ENCODE measurements at regions not wholly inside any gene's neighbourhood (a gene's known extent, or its start where the extent isn't known, plus 50 kb on each side); places are given as distances from the start of the nearest gene placed in this dataset.
"Not testable (repeated sequence)": the region's sequence is repeated elsewhere in the genome, so short reads cannot be mapped to it uniquely, and the experiment has no call there.

DNA sequence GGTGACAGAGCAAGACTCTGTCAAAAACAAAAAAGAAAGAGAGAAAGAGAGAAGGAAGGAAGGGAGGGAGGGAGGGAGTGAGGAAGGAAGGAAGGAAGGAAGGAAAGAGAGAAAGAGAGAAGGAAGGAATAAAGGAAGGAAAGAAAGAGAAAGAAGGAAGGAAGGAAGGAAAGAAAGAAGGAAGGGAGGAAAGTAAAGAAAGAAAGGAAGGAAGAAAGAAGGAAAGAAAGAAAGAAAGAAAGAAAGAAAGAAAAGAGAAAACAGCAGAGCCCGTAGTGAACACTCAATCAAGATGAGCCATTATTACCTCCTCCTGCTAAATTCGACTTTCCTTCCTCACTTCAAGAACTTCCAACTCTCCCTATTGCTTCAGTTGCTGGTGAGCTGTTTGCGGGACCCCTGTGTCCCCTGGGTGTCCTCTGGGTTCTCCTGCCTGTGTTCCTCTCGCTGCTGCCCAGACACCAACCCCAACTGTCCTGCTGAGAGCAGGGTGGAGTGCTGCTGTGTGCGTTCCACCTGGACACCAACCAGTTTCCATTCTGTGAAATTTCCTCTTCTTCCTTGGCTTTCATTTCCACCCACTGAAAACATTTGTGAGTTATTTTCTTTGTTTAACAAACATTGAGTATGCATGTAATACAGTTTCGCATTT lies 266.4 kb downstream of the FAM43A start:
- H3K9ac ChIP-seq (ENCODE audit: low read depth, low read length): no peak overlapping the region
- no peaks in the 10 kb centered on the region for H3K27me3 ChIP-seq (ENCODE audit: control insufficient read depth, insufficient read depth, low read length)
- no peaks in the 10 kb centered on the region; the same call in 1 of the 2 replicates for H3K4me1 ChIP-seq (ENCODE audit: control insufficient read depth, insufficient read depth, low read length)
- H3K4me3 ChIP-seq (ENCODE audit: low read depth, low read length): no peak overlapping the region
- no peaks in the 10 kb centered on the region for H3K9me3 ChIP-seq (ENCODE audit: control insufficient read depth, insufficient read depth, low read length)
- H3K36me3 ChIP-seq (ENCODE audit: control insufficient read depth, insufficient read depth, low read length): no peaks in the 10 kb centered on the region
- H3K27ac ChIP-seq (ENCODE audit: low read depth, low read length): no peak overlapping the region

DNA sequence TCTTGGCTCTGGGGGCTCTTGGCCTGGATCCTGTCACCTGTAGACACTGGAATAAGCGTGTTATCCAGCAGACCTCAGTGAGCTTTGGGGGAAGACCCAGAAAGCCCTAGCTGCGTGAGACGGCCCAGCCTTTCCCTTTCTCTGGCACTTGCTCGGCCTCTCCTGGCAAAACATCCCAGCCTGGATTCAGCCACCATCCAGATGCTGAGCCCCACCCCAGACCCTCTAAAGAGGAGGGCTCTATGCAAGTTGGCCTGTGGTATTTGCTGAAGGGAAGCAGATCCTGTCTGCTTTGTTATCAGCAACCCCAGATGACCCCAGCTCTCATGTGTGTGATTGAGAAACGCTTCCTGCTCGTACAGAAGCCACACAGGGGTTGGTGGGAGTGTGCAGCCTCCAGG lies 267.2 kb downstream of the FAM43A start:
- H3K4me3 ChIP-seq (ENCODE audit: low read depth, low read length): no peak overlapping the region
- no peaks in the 10 kb centered on the region; the same call in 1 of the 2 replicates for H3K4me1 ChIP-seq (ENCODE audit: control insufficient read depth, insufficient read depth, low read length)
- no peaks in the 10 kb centered on the region for H3K9me3 ChIP-seq (ENCODE audit: control insufficient read depth, insufficient read depth, low read length)
- no peak overlapping the region for H3K9ac ChIP-seq (ENCODE audit: low read depth, low read length)
- no peaks in the 10 kb centered on the region for H3K27me3 ChIP-seq (ENCODE audit: control insufficient read depth, insufficient read depth, low read length)
- H3K36me3 ChIP-seq (ENCODE audit: control insufficient read depth, insufficient read depth, low read length): no peaks in the 10 kb centered on the region
- H3K27ac ChIP-seq (ENCODE audit: low read depth, low read length): no peak overlapping the region

DNA sequence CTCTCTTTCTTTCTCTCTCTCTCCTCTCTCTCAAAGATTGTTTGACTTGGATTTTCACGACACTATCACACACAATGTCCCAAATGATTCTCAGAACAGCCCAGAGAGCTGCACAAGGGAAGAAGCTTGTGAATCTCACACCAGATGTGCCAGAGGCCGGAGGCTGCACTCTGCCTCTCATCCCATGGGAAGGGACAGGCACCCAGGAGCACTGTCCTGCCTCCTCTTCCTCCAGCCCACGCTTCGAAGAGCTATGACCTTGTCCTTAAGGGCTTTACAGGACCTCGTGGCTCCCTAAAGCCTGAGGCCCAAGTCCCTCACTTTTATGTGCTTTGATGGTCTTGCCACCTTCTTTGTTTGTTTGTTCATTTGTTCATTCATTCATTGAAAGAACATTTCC lies 267.6 kb downstream of the FAM43A start:
- Histone ChIP-seq H3K27me3 (ENCODE audit: control insufficient read depth, insufficient read depth, low read length) (no peaks in the 10 kb centered on the region), H3K36me3 (ENCODE audit: control insufficient read depth, insufficient read depth, low read length) (no peaks in the 10 kb centered on the region), H3K4me1 (ENCODE audit: control insufficient read depth, insufficient read depth, low read length) (no peaks in the 10 kb centered on the region; the same call in 1 of the 2 replicates), H3K27ac (ENCODE audit: low read depth, low read length) (no peak overlapping the region), H3K4me3 (ENCODE audit: low read depth, low read length) (no peak overlapping the region), H3K9me3 (ENCODE audit: control insufficient read depth, insufficient read depth, low read length) (no peaks in the 10 kb centered on the region), H3K9ac (ENCODE audit: low read depth, low read length) (no peak overlapping the region)

DNA sequence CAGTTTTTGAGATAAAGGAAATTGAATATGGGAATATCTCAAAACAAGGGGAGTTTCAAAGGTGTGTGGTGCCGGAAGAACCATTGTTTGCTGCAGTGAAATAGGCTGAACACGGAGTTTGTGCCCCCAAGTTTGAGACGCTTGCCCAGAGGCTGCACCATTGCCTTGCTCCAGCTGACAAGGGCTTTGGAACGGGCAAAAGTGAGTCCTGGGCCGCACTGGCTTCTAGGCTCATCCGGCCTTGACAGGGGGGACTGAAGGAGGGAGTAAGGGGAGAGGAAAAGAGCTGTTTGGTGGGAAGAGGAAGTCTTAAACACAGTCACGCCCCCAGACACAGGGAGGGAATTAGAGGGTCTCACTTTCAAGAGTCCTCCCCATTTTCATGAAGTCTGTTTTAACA lies 269.9 kb downstream of the FAM43A start:
- Histone ChIP-seq H3K4me3 (ENCODE audit: low read depth, low read length) (no peak overlapping the region), H3K9me3 (ENCODE audit: control insufficient read depth, insufficient read depth, low read length) (no peaks in the 10 kb centered on the region), H3K4me1 (ENCODE audit: control insufficient read depth, insufficient read depth, low read length) (no peaks in the 10 kb centered on the region; the same call in 1 of the 2 replicates), H3K27ac (ENCODE audit: low read depth, low read length) (no peak overlapping the region), H3K36me3 (ENCODE audit: control insufficient read depth, insufficient read depth, low read length) (no peaks in the 10 kb centered on the region), H3K27me3 (ENCODE audit: control insufficient read depth, insufficient read depth, low read length) (no peaks in the 10 kb centered on the region), H3K9ac (ENCODE audit: low read depth, low read length) (no peak overlapping the region)

DNA sequence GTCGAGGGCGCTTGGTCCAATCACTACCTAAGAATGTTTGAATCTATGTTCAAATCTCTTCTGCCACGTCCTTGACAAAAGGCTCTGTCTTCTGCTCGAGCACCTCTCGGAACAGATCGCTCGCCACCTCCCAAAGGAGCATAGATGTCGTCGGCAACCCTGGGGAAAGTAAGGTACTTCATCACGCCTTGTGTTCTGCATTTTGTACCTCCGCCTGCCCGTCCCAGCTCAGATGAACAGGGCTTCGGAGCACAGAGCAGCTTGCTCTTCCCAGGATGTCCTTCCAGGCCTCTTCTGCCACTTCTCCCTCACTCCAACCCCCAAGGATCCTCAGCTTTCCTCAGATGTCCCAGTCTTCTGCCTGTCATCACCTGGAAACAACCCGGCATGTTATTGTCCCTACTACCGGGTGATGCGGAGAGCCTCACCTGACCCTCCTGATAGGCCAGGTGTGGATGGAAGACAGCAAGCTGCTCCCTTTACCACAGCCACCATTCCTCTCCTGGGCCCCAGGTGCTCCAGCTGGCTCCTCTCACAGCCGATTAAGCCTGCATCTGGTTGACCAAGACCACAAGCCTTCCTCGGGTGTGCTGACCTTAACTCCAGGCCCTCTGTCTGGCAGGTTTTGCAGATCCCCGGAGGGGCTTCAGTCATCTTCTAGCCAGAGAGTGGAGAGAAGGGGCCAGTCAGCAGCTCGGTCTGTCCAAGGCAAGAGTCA lies 270.5 kb downstream of the FAM43A start:
- H3K9me3 ChIP-seq (ENCODE audit: control insufficient read depth, insufficient read depth, low read length): no peaks in the 10 kb centered on the region
- H3K27me3 ChIP-seq (ENCODE audit: control insufficient read depth, insufficient read depth, low read length): no peaks in the 10 kb centered on the region
- H3K27ac ChIP-seq (ENCODE audit: low read depth, low read length): no peak overlapping the region
- H3K9ac ChIP-seq (ENCODE audit: low read depth, low read length): no peak overlapping the region
- no peaks in the 10 kb centered on the region for H3K36me3 ChIP-seq (ENCODE audit: control insufficient read depth, insufficient read depth, low read length)
- H3K4me1 ChIP-seq (ENCODE audit: control insufficient read depth, insufficient read depth, low read length): no peaks in the 10 kb centered on the region; the same call in 1 of the 2 replicates
- H3K4me3 ChIP-seq (ENCODE audit: low read depth, low read length): no peak overlapping the region

DNA sequence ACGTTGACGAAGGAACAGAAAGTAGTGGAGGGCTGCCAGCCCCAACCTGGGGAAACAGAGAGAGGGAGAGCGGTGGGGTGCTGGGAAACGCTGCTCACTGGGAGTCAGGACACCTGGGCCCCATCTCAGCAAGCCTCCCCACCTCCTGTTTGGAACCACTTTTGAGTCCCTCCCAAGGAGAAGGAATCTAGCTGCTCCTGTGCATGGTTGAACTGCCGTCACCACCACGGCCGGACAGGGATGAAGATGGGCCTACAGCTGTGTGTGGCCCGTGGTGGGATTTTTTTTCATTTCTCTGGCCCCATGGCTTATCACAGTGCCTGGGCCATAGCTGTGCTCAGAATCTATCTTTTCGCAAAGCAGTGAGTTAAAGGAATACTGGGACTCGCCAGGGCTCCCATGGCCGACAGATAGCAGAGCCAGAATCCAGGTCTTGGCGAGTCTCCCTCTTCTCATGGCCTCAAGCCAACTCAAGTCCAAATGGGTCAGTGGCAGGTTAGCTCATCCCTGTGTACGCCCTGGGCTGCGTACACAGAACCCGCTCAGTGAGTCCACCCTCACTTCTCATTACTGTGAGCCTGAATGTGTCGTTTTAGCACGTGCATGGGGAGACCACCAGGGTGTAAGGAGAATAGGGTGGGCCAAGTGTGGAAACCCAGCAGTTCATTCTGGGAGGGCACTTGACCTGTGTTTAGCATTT lies 271.2 kb downstream of the FAM43A start:
- Histone ChIP-seq H3K36me3 (ENCODE audit: control insufficient read depth, insufficient read depth, low read length) (no peaks in the 10 kb centered on the region), H3K4me3 (ENCODE audit: low read depth, low read length) (no peak overlapping the region), H3K9ac (ENCODE audit: low read depth, low read length) (no peak overlapping the region), H3K27me3 (ENCODE audit: control insufficient read depth, insufficient read depth, low read length) (no peaks in the 10 kb centered on the region), H3K4me1 (ENCODE audit: control insufficient read depth, insufficient read depth, low read length) (no peaks in the 10 kb centered on the region; the same call in 1 of the 2 replicates), H3K27ac (ENCODE audit: low read depth, low read length) (no peak overlapping the region), H3K9me3 (ENCODE audit: control insufficient read depth, insufficient read depth, low read length) (no peaks in the 10 kb centered on the region)

DNA sequence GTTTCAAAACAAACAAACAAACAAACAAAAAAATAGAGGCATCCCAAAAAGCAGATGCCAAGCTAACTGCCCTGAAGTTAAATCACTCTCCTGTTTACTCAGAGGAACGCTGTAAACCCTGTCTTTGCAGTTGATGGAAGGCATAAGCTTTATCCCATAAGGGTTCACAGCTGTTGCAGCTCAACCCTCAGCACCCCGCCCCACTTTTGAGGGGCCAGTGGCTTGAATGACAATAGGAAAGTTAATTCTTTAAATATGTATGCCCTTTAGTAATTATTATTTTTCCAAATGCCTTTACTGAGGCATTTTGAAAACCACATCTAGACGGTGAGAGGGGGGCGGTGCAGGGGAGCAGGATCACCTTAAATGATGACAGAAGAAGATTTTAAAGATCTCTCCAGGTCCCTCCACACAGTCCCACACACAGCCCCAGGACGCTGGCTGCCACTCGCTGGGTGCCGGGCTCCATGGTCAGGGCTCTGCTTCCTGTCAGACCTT lies 272.1 kb downstream of the FAM43A start:
- H3K4me3 ChIP-seq (ENCODE audit: low read depth, low read length): no peak overlapping the region
- no peak overlapping the region for H3K9ac ChIP-seq (ENCODE audit: low read depth, low read length)
- H3K27ac ChIP-seq (ENCODE audit: low read depth, low read length): no peak overlapping the region
- H3K4me1 ChIP-seq (ENCODE audit: control insufficient read depth, insufficient read depth, low read length): no peaks in the 10 kb centered on the region; the same call in 1 of the 2 replicates
- H3K27me3 ChIP-seq (ENCODE audit: control insufficient read depth, insufficient read depth, low read length): no peaks in the 10 kb centered on the region
- no peaks in the 10 kb centered on the region for H3K36me3 ChIP-seq (ENCODE audit: control insufficient read depth, insufficient read depth, low read length)
- no peaks in the 10 kb centered on the region for H3K9me3 ChIP-seq (ENCODE audit: control insufficient read depth, insufficient read depth, low read length)

DNA sequence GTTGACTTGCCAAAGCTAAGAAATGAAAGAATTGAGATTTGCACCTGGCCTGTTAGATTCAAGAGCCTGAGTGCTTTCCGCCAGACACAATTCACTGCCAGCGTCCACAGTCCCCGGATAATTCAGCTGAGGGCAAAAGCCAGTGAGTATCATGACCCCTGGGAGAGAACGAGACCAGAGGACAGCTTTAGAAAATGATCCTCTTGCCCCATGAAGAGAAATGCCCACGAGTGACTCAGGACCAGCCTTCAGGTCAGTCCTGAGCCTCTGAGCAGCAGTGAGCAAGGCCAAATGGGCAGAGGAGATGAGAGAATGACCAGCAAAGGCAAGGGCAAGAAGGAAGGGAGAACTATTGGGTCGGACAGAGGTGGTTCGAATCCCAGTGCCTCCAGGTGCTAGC lies 273.5 kb downstream of the FAM43A start:
- Histone ChIP-seq H3K27me3 (ENCODE audit: control insufficient read depth, insufficient read depth, low read length) (no peaks in the 10 kb centered on the region), H3K36me3 (ENCODE audit: control insufficient read depth, insufficient read depth, low read length) (no peaks in the 10 kb centered on the region), H3K4me1 (ENCODE audit: control insufficient read depth, insufficient read depth, low read length) (no peaks in the 10 kb centered on the region), H3K9ac (ENCODE audit: low read depth, low read length) (no peak overlapping the region), H3K9me3 (ENCODE audit: control insufficient read depth, insufficient read depth, low read length) (no peaks in the 10 kb centered on the region), H3K27ac (ENCODE audit: low read depth, low read length) (no peak overlapping the region), H3K4me3 (ENCODE audit: low read depth, low read length) (no peak overlapping the region)

DNA sequence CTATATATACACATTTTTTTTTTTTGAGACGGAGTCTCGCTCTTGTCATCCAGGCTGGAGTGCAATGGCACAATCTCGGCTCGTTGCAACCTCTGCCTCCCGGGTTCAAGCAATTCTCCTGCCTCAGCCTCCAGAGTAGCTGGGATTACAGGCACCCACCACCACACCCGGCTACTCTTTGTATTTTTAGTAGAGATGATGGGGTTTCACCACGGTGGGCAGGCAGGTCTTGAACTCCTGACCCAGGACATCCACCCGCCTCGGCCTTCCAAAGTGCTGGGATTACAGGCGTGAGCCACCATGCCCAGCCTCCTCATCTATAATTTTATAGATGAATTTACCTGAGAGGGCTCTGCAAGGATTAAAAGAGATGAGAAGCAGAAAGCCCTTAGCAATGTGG lies 274.0 kb downstream of the FAM43A start:
- not testable (repeated sequence) for H3K9me3 ChIP-seq (ENCODE audit: control insufficient read depth, insufficient read depth, low read length); H3K27me3 ChIP-seq (ENCODE audit: control insufficient read depth, insufficient read depth, low read length); H3K4me1 ChIP-seq (ENCODE audit: control insufficient read depth, insufficient read depth, low read length); H3K9ac ChIP-seq (ENCODE audit: low read depth, low read length); H3K27ac ChIP-seq (ENCODE audit: low read depth, low read length); H3K4me3 ChIP-seq (ENCODE audit: low read depth, low read length); H3K36me3 ChIP-seq (ENCODE audit: control insufficient read depth, insufficient read depth, low read length)

DNA sequence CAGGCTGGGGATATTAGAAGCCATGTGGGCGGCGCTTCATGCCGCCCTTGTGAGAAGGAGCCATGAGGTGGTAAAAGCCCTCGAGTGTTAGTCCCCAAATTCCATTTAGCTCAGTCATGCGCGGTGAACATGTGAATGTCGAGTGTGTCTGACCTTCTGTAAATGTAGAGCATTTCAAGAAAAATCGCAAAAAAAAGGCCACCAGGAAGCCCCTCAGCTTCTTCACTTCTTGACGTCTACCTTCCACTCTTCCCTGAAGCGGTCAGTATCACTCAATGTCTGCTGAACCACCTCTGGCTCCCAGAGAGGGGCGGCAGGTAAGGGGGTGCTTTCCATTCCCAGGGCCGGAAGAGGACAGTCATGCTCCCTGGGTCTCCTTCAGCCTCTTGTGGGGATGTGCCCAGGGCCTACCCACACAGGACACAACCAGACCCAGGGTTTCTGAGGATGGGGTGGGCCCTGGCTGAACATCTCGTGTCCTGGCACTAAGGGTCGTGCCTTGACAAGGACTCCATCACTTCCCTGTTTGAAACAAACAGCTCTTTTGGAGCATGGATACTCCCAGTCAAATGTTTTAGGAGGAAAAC lies 274.9 kb downstream of the FAM43A start:
- no peak overlapping the region for H3K27ac ChIP-seq (ENCODE audit: low read depth, low read length)
- H3K4me1 ChIP-seq (ENCODE audit: control insufficient read depth, insufficient read depth, low read length): no peaks in the 10 kb centered on the region
- H3K27me3 ChIP-seq (ENCODE audit: control insufficient read depth, insufficient read depth, low read length): no peaks in the 10 kb centered on the region
- H3K4me3 ChIP-seq (ENCODE audit: low read depth, low read length): no peak overlapping the region
- no peak overlapping the region for H3K9ac ChIP-seq (ENCODE audit: low read depth, low read length)
- no peaks in the 10 kb centered on the region for H3K9me3 ChIP-seq (ENCODE audit: control insufficient read depth, insufficient read depth, low read length)
- no peaks in the 10 kb centered on the region for H3K36me3 ChIP-seq (ENCODE audit: control insufficient read depth, insufficient read depth, low read length)
